ENCODE measurements at regions not wholly inside any gene's neighbourhood (a gene's known extent, or its start where the extent isn't known, plus 50 kb on each side); places are given as distances from the start of the nearest gene placed in this dataset.
A peak's percentile ranks its signal among the peaks of the same experiment; 100 is the strongest.

GRCh38 chr4:42271096-42271495, 118.6 kb upstream of the BEND4 start:
- H2AK5ac ChIP-seq (ENCODE audit: insufficient read length, low read length) = no peak overlapping the region
- no peak overlapping the region for H3K4me2 ChIP-seq (ENCODE audit: insufficient read depth, insufficient read length, low read length)
- no peak overlapping the region for H3T11ph ChIP-seq (ENCODE audit: low read length)
- H3K18ac ChIP-seq (ENCODE audit: insufficient read length, low read depth, low read length) = no peak overlapping the region
- peaks cover 37 to 49% of the 10 kb centered on the region in 2 experiments for H3K4me1 Mint-ChIP-seq
- no peak overlapping the region for H3K14ac ChIP-seq (ENCODE audit: insufficient read depth, low read length)
- no peak overlapping the region for H2BK12ac ChIP-seq (ENCODE audit: insufficient read length, low read depth, low read length)
- peak overlapping the region; percentile 35 for H3K27ac ChIP-seq (ENCODE audit: insufficient read length, low read depth, low read length)
- H2AFZ ChIP-seq (ENCODE audit: low read length) = no peak overlapping the region
- H3K9ac ChIP-seq (ENCODE audit: extremely low read depth, insufficient read length, low read length) = no peak overlapping the region
- no peak overlapping the region; a peak in 1 of 5 replicates for H3K4me3 Mint-ChIP-seq
- peak overlapping the region; percentile 77 to 92 (median 86); a peak in 5 of 7 replicates for H3K27ac Mint-ChIP-seq
- H3K4me1 ChIP-seq (ENCODE audit: insufficient read depth, low read length) = peaks cover 2% of the 10 kb centered on the region; the same call in 1 of the 2 replicates
- no peak overlapping the region for H4K8ac ChIP-seq (replicated peaks; ENCODE audit: insufficient read length, low read depth, low read length)
- no peaks in the 10 kb centered on the region for H3K27me3 ChIP-seq (ENCODE audit: insufficient read depth, low read length)
- no peaks in the 10 kb centered on the region for H3K79me2 ChIP-seq (ENCODE audit: insufficient read depth, low read length)
- no peak overlapping the region for H3K23ac ChIP-seq (ENCODE audit: insufficient read length, low read depth, low read length)
- WGBS (ENCODE audit: extremely low coverage, insufficient read length, low lambda C conversion rate) = no CpG with 5 or more reads among the region's 3 CpGs
- H2BK20ac ChIP-seq (ENCODE audit: low read depth, low read length, poor library complexity, severe bottlenecking) = no peak overlapping the region
- H3K27me3 Mint-ChIP-seq (ENCODE audit: low read depth) = no peaks in the 10 kb centered on the region
- no peak overlapping the region for H3K4ac ChIP-seq (ENCODE audit: low read depth, low read length)
- no peak overlapping the region for H2BK5ac ChIP-seq (ENCODE audit: insufficient read length, low read length)
- H4K91ac ChIP-seq (ENCODE audit: insufficient read length, low read depth, low read length) = no peak overlapping the region
- H2BK15ac ChIP-seq (ENCODE audit: low read depth, low read length) = no peak overlapping the region
- H3K56ac ChIP-seq (ENCODE audit: insufficient read length, low read depth, low read length) = no peak overlapping the region
- TF ChIP-seq, protein P1, sequence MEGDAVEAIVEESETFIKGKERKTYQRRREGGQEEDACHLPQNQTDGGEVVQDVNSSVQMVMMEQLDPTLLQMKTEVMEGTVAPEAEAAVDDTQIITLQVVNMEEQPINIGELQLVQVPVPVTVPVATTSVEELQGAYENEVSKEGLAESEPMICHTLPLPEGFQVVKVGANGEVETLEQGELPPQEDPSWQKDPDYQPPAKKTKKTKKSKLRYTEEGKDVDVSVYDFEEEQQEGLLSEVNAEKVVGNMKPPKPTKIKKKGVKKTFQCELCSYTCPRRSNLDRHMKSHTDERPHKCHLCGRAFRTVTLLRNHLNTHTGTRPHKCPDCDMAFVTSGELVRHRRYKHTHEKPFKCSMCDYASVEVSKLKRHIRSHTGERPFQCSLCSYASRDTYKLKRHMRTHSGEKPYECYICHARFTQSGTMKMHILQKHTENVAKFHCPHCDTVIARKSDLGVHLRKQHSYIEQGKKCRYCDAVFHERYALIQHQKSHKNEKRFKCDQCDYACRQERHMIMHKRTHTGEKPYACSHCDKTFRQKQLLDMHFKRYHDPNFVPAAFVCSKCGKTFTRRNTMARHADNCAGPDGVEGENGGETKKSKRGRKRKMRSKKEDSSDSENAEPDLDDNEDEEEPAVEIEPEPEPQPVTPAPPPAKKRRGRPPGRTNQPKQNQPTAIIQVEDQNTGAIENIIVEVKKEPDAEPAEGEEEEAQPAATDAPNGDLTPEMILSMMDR (conservative IDR thresholded peaks at IDR 0.05) = no peak
- H3K23me2 ChIP-seq (ENCODE audit: insufficient read length, low read depth, low read length, poor library complexity, severe bottlenecking) = no peaks in the 10 kb centered on the region
- H3K9me3 Mint-ChIP-seq = peaks cover 34 to 49% of the 10 kb centered on the region in 2 experiments
- no peak overlapping the region for H4K5ac ChIP-seq (ENCODE audit: insufficient read length, low read depth, low read length)
- peaks cover 5% of the 10 kb centered on the region for H3K9me3 ChIP-seq (ENCODE audit: control insufficient read depth, low read depth, low read length)
- H4K20me1 ChIP-seq (ENCODE audit: control insufficient read depth, insufficient read depth, insufficient read length) = no peaks in the 10 kb centered on the region
- DNase-seq = peak; percentile 53
- peaks cover 12 to 53% (median 34%) of the 10 kb centered on the region in 3 experiments for H3K36me3 Mint-ChIP-seq (ENCODE audit: insufficient read depth in 1 of 3, low read depth in 3 of 3)
- no peak overlapping the region for H2BK120ac ChIP-seq (ENCODE audit: low read depth, low read length, poor library complexity, severe bottlenecking)
- H3K79me1 ChIP-seq (ENCODE audit: insufficient read depth, low read depth, low read length, poor library complexity, severe bottlenecking) = no peaks in the 10 kb centered on the region

Measured in H9 (cell line).